CD4-positive, alpha-beta T cell (primary cell): ENCODE measurements at regions not wholly inside any gene's neighbourhood (a gene's known extent, or its start where the extent isn't known, plus 50 kb on each side); places are given as distances from the start of the nearest gene placed in this dataset.
"Not testable (repeated sequence)": the region's sequence is repeated elsewhere in the genome, so short reads cannot be mapped to it uniquely, and the experiment has no call there.

Experiments
- ATAC-seq: fragments of 200-7000 bp; cut with Tn5 transposase; one replicate; pipeline ENCODE4 v1.10.0; 2022; ENCODE audit warnings: mild to moderate bottlenecking; ENCODE audit not compliant: poor library complexity
- CTCF ChIA-PET: fragments of 350-600 bp; sonication (Branson Sonifier 250); formaldehyde crosslinking; loops from one replicate; lab custom pipeline; 2021; ENCODE audit warnings: antibody characterized with exemption, inconsistent platforms; lab: Charles Lee
- POLR2A ChIA-PET: fragments of 350-600 bp; sonication (Branson Sonifier 250); formaldehyde crosslinking; loops from one replicate; lab custom pipeline; 2021; ENCODE audit warnings: antibody characterized with exemption, inconsistent platforms; lab: Charles Lee
- DNase-seq, 14 experiments: peaks; one replicate each; pipeline ENCODE4 v3.0.0-alpha.2; 2013 to 2020; ENCODE audit warnings: mixed read lengths in 2 of 14
- H3K27ac ChIP-seq, 2 donors: one replicate each; pipeline versions ENCODE4 v1.5.1 to v1.7.0; 2013; ENCODE audit warnings: low read length in 2 of 2, low read depth in 1 of 2, mild to moderate bottlenecking in 1 of 2
- H3K27me3 ChIP-seq, 2 experiments: 1 replicate in 1 of 2; 2 replicates in 1 of 2; pipeline versions ENCODE4 v1.6.1 to v1.7.0; 2013; ENCODE audit warnings: low read length in 2 of 2, control low read depth in 1 of 2, mild to moderate bottlenecking in 1 of 2, moderate library complexity in 1 of 2; ENCODE audit not compliant: insufficient read depth in 2 of 2, control insufficient read depth in 1 of 2
- H3K36me3 ChIP-seq: one replicate; pipeline ENCODE4 v1.6.1; 2013; ENCODE audit warnings: low read length, control low read depth; ENCODE audit not compliant: insufficient read depth
- H3K4me1 ChIP-seq: one replicate; pipeline ENCODE4 v1.6.1; 2013; ENCODE audit warnings: low read length, control low read depth; ENCODE audit not compliant: insufficient read depth
- H3K4me3 ChIP-seq: one replicate; pipeline ENCODE4 v1.5.1; 2013; ENCODE audit warnings: mild to moderate bottlenecking, low read length, moderate library complexity
- H3K9me3 ChIP-seq, 2 experiments: 1 replicate in 1 of 2; 2 replicates in 1 of 2; pipeline versions ENCODE4 v1.6.1 to v1.7.0; 2013; ENCODE audit warnings: low read length in 2 of 2, mild to moderate bottlenecking in 2 of 2, control low read depth in 1 of 2, moderate library complexity in 1 of 2; ENCODE audit not compliant: control insufficient read depth in 1 of 2, insufficient read depth in 1 of 2
- H3K27ac Mint-ChIP-seq: one replicate; pipeline ENCODE4 v1.8.0; 2020; ENCODE audit warnings: mixed read lengths
- H3K27me3 Mint-ChIP-seq: one replicate; pipeline ENCODE4 v1.8.0; 2021; ENCODE audit warnings: mixed read lengths
- H3K36me3 Mint-ChIP-seq: one replicate; pipeline ENCODE4 v1.8.0; 2021; ENCODE audit warnings: low read depth, mixed read lengths
- H3K4me1 Mint-ChIP-seq: one replicate; pipeline ENCODE4 v1.8.0; 2021; ENCODE audit warnings: low read depth, mixed read lengths
- H3K4me3 Mint-ChIP-seq: one replicate; pipeline ENCODE4 v1.8.0; 2020; ENCODE audit warnings: mild to moderate bottlenecking, mixed read lengths
- H3K9me3 Mint-ChIP-seq: one replicate; pipeline ENCODE4 v1.8.0; 2020; ENCODE audit warnings: mixed read lengths
- CTCF ChIP-seq: fragments of 200-600 bp; IDR thresholded peaks from one replicate; pipeline ENCODE4 v1.8.0; 2022; ENCODE audit warnings: antibody characterized with exemption, mild to moderate bottlenecking
- intact Hi-C, 2 experiments: fragments of 100-400 bp; cut with DNase I in 1 of 2; cut with micrococcal nuclease in 1 of 2; formaldehyde crosslinking; loops; one replicate each; pipeline versions ENCODE4 v1.15.1 to v1.9.0; 2023 to 2025; cut with DNase I, micrococcal nuclease

DNA sequence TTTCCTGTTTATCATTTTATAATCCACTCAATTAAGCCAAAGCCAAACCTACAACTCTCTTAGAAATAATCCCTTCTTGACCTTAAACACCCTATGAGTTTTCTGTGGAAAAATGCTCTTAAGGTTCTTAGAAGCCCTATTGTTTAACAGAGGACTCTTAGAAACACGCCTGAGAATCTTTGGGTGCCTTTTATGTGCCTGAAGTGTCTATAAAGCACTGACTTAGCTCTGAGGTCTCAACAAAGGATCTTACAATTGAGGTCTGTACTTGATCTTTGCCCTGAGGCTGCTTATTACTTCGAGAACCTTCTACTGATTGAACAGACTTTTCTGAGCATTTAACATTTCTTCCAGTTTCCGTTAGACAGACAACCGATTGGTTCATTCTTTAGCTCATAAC, 353.3 kb upstream of the SORCS1 start:
- no peak overlapping the region for H3K4me3 Mint-ChIP-seq
- no peak for TF ChIP-seq CTCF
- H3K4me1 Mint-ChIP-seq: no peaks in the 10 kb centered on the region
- H3K36me3 Mint-ChIP-seq: no peaks in the 10 kb centered on the region
- DNase-seq (no peak), ATAC-seq (no peak)
- no peak overlapping the region for H3K27ac Mint-ChIP-seq
- intact Hi-C loops: no loop called here
- CTCF ChIA-PET: no interaction called here
- no peak overlapping the region for H3K4me3 ChIP-seq
- H3K9me3 ChIP-seq: no peaks in the 10 kb centered on the region
- no peaks in the 10 kb centered on the region for H3K4me1 ChIP-seq
- H3K36me3 ChIP-seq: no peaks in the 10 kb centered on the region
- POLR2A ChIA-PET: no interaction called here
- no peaks in the 10 kb centered on the region for H3K27me3 Mint-ChIP-seq
- H3K9me3 Mint-ChIP-seq: peaks cover 8% of the 10 kb centered on the region
- H3K27me3 ChIP-seq: no peaks in the 10 kb centered on the region
- H3K27ac ChIP-seq: no peak overlapping the region

DNA sequence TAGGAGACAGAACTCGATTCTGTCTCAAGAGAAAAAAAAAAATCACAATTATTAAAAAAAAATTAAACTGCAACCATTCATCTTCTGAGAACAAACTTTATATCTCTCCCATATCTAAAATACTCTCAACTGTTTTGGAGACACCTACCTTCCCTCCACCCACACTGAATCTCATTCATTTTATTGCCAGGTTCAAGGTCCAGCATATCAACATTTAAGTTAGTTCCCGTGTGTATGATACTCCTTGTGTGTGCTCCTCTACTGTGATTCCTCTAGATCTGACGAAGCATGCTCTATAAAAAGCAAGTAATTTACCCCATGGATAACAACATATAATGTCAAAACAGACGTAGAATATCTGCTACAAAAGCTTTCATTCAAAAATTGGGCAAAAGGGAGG, 351.8 kb upstream of the SORCS1 start:
- Mint-ChIP-seq H3K27me3 (no peaks in the 10 kb centered on the region), H3K4me1 (no peaks in the 10 kb centered on the region), H3K9me3 (peaks cover 5% of the 10 kb centered on the region), H3K36me3 (no peaks in the 10 kb centered on the region), H3K4me3 (no peak overlapping the region), H3K27ac (no peak overlapping the region)
- Histone ChIP-seq H3K27ac (no peak overlapping the region), H3K9me3 (no peaks in the 10 kb centered on the region), H3K4me3 (no peak overlapping the region), H3K4me1 (no peaks in the 10 kb centered on the region), H3K36me3 (no peaks in the 10 kb centered on the region), H3K27me3 (no peaks in the 10 kb centered on the region)
- no peak for DNase-seq
- no peak for ATAC-seq
- ChIA-PET POLR2A (no interaction called here), CTCF (no interaction called here)
- no peak for TF ChIP-seq CTCF
- intact Hi-C loops: no loop called here

DNA sequence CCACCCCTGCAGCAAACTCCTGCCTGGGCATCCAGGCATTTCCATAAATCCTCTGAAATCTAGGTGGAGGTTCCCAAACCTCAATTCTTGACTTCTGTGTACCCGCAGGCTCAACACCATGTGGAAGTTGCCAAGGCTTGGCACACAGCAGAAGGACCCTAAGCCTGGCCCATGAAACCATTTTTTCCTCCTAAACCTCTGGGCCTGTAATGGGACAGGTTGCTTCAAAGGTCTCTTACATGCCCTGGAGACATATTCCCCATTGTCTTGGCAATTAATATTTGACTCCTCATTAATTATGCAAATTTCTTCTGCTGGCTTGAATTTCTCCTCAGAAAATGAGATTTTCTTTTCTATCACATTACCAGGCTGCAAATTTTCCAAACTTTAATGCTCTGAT, 339.5 kb upstream of the SORCS1 start:
- H3K27ac ChIP-seq, ATAC-seq, H3K9me3 ChIP-seq, CTCF ChIA-PET, POLR2A ChIA-PET, H3K36me3 ChIP-seq, H3K4me3 ChIP-seq, DNase-seq, H3K27me3 Mint-ChIP-seq, H3K36me3 Mint-ChIP-seq, H3K4me3 Mint-ChIP-seq, H3K27me3 ChIP-seq, intact Hi-C loops, H3K4me1 ChIP-seq, H3K4me1 Mint-ChIP-seq, H3K27ac Mint-ChIP-seq: not testable (repeated sequence)
- peaks cover 13% of the 10 kb centered on the region for H3K9me3 Mint-ChIP-seq

DNA sequence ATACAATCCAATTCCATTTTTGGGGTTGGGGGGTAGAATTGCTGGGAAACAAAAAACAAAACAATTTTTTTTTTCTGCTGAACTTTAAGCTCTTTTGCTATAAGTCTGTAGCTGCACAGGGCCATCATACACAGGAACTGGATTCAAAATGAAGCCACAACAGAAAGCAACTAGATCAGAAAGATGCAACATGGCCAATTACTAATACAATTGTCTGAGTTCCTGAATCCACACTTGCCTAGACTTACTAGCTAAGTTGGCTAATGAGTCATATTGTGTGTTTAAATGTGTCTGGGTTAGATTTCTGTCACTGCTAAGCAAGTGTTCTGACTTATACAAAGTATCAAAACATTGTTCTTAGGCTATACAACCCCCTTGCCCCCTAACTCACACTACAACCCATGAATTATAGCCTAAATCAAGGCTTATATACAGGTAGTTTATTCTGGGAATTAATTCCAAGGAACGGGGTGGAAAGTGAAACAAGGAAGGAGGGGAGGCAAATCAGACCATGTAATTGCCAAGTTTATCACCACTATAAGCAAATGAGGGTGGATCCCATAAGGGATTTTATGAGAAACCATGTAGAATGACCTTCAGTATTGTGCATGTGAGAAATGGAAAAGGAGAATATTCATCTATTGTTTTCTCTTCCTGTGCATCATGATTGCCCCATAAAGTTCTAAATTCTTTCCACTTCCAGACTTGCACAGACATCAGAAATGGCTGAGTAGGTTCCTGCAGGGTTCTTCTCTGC, 337.9 kb upstream of the SORCS1 start:
- H3K9me3 ChIP-seq: peaks cover 0 to 6% of the 10 kb centered on the region in 2 experiments
- H3K4me3 Mint-ChIP-seq: no peak overlapping the region
- H3K4me1 ChIP-seq: no peaks in the 10 kb centered on the region
- POLR2A ChIA-PET: no interaction called here
- H3K27ac ChIP-seq: no peak overlapping the region
- H3K36me3 Mint-ChIP-seq: no peaks in the 10 kb centered on the region
- no peak overlapping the region for H3K27ac Mint-ChIP-seq
- DNase-seq: no peak
- CTCF ChIA-PET: no interaction called here
- H3K36me3 ChIP-seq: no peaks in the 10 kb centered on the region
- no peak overlapping the region for H3K4me3 ChIP-seq
- H3K4me1 Mint-ChIP-seq: no peaks in the 10 kb centered on the region
- TF ChIP-seq CTCF: no peak
- peaks cover 10% of the 10 kb centered on the region for H3K9me3 Mint-ChIP-seq
- no peaks in the 10 kb centered on the region for H3K27me3 Mint-ChIP-seq
- no peak for ATAC-seq
- intact Hi-C loops: no loop called here
- no peaks in the 10 kb centered on the region for H3K27me3 ChIP-seq
